Kidney epithelial cell (primary cell): ENCODE measurements at regions not wholly inside any gene's neighbourhood (a gene's known extent, or its start where the extent isn't known, plus 50 kb on each side); places are given as distances from the start of the nearest gene placed in this dataset.
A peak's percentile ranks its signal among the peaks of the same experiment; 100 is the strongest.
"Not testable (repeated sequence)": the region's sequence is repeated elsewhere in the genome, so short reads cannot be mapped to it uniquely, and the experiment has no call there.

Experiments
- DNase-seq: peaks from one replicate; pipeline ENCODE4 v3.0.0-alpha.2; 2010; ENCODE audit warnings: low read depth
- H3K27me3 ChIP-seq: 2 replicates; pipeline ENCODE4 v1.6.0; 2011; ENCODE audit warnings: low read length; ENCODE audit not compliant: control insufficient read depth, insufficient read depth
- H3K36me3 ChIP-seq: 2 replicates; pipeline ENCODE4 v1.5.1; 2011; ENCODE audit warnings: low read length; ENCODE audit not compliant: control insufficient read depth, insufficient read depth
- H3K4me3 ChIP-seq: 2 replicates; pipeline ENCODE4 v1.5.1; 2011; ENCODE audit warnings: low read depth, mild to moderate bottlenecking, control low read depth, low read length
- CTCF ChIP-seq: IDR thresholded peaks from 2 replicates; pipeline ENCODE4 v1.5.1; 2011; ENCODE audit warnings: mild to moderate bottlenecking, moderate library complexity, low read length, control low read depth, inconsistent platforms; ENCODE audit not compliant: insufficient read depth, poor library complexity, severe bottlenecking

GRCh38 chr7:29684787-29685650 lies 121.3 kb upstream of the WIPF3 start:
- peak overlapping the region; percentile 63 for H3K4me3 ChIP-seq
- no peaks in the 10 kb centered on the region for H3K36me3 ChIP-seq
- TF ChIP-seq CTCF, result no peak
- no peaks in the 10 kb centered on the region for H3K27me3 ChIP-seq
- DNase-seq, result peak; percentile 19

- peak overlapping the region; percentile 63 for H3K4me3 ChIP-seq
- not testable (repeated sequence) for DNase-seq, H3K27me3 ChIP-seq, H3K36me3 ChIP-seq
Observed at GRCh38 chr7:29685651-29686271, 120.5 kb upstream of the WIPF3 start.

GRCh38 chr7:29690510-29690909 lies 115.8 kb upstream of the WIPF3 start:
- DNase-seq, H3K27me3 ChIP-seq: not testable (repeated sequence)

GRCh38 chr7:29696402-29696801 lies 109.9 kb upstream of the WIPF3 start:
- H3K27me3 ChIP-seq, H3K4me3 ChIP-seq, DNase-seq, H3K36me3 ChIP-seq: not testable (repeated sequence)

More at GRCh38 chr7:29690510-29690909, 115.8 kb upstream of the WIPF3 start:
- H3K4me3 ChIP-seq, H3K36me3 ChIP-seq: not testable (repeated sequence)

GRCh38 chr7:29699723-29700122 lies 106.6 kb upstream of the WIPF3 start:
- H3K27me3 ChIP-seq, DNase-seq, H3K4me3 ChIP-seq, H3K36me3 ChIP-seq: not testable (repeated sequence)

- H3K4me3 ChIP-seq, H3K36me3 ChIP-seq, H3K27me3 ChIP-seq, DNase-seq: not testable (repeated sequence)
Observed at GRCh38 chr7:29701540-29701939, 104.8 kb upstream of the WIPF3 start.

- not testable (repeated sequence) for H3K4me3 ChIP-seq, H3K36me3 ChIP-seq, DNase-seq, H3K27me3 ChIP-seq
Observed at GRCh38 chr7:29703830-29704229, 102.5 kb upstream of the WIPF3 start.

- not testable (repeated sequence) for DNase-seq, H3K36me3 ChIP-seq, H3K27me3 ChIP-seq, H3K4me3 ChIP-seq
Observed at GRCh38 chr7:29709002-29709401, 97.3 kb upstream of the WIPF3 start.

- peak; percentile 91 for DNase-seq
- not testable (repeated sequence) for H3K4me3 ChIP-seq, H3K27me3 ChIP-seq, H3K36me3 ChIP-seq
Observed at GRCh38 chr7:29723127-29723526, 83.2 kb upstream of the WIPF3 start.

GRCh38 chr7:29723599-29723998 lies 82.7 kb upstream of the WIPF3 start:
- no peaks in the 10 kb centered on the region for H3K27me3 ChIP-seq
- no peaks in the 10 kb centered on the region for H3K36me3 ChIP-seq
- no peak overlapping the region for H3K4me3 ChIP-seq
- no peak for TF ChIP-seq CTCF
- no peak for DNase-seq

- not testable (repeated sequence) for H3K4me3 ChIP-seq, DNase-seq, H3K27me3 ChIP-seq, H3K36me3 ChIP-seq
Observed at GRCh38 chr7:29729534-29730165, 76.7 kb upstream of the WIPF3 start.
